ENCODE measurements at regions not wholly inside any gene's neighbourhood (a gene's known extent, or its start where the extent isn't known, plus 50 kb on each side); places are given as distances from the start of the nearest gene placed in this dataset.

DNA sequence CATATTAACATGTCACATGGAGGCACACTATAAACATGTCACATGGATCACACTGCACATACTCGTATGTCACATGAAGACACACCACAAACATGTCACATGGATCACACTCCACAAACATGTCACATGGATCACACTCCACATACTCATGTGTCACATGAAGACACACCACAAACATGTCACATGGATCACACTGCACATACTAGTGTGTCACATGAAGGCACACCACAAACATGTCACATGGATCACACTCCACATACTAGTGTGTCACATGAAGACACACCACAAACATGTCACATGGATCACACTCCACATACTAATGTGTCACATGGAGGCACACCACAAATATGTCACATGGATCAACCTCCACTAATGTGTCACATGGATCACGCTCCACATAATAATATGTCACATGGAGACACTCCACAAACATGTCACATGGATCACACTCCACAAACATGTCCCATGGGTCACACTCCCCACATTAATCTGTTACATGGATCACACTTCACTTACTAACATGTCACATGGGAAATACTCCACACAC, 195.6 kb upstream of the PFKP start:
- in situ Hi-C loops (cut with MboI; ENCODE audit: low sequenced_read_pairs): no loop called here

DNA sequence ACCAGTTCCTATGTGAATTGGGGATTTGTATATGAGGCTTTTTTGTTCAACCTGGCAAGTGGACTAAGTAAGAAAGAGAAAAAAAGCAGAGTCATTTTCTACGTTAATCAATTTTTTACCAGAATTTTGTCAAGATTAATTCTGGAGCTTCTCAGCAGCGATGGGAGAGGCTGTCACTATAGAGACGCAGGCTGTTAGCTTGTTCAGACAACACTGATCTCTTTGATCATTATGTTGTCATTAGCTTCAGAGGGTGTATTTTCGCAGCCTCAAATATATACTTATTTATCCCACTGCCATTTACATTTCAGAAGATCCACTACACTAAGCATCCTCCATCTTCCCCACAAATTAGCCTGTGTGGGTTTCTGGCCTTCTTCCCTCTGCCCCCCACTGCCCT, 196.7 kb upstream of the PFKP start:
- in situ Hi-C loops (cut with MboI; ENCODE audit: low sequenced_read_pairs): no loop called here

DNA sequence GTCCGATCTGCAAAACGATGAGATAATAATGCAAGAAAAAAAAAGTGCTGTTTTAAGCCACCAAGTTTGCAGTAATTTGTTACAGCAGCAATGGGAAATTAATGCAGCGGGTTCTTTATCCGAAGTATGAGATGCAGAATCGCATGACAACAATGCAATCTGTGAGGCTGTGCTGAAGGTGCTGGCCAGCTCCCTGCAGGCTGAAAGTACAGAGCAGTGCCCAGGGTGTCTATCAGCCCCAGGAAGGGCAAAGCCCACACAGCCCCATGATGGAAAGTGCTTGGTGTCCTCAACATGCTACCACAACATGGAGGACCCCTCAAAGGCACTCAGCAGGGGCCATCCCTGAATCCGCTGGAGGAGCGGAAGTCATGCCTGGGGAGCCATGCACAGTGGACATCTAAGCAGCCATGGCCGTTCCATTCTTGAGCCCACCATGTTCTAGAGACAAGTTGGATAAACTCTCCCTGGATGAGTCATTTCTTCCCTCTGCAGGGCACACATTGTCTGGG, 199.5 kb upstream of the PFKP start:
- in situ Hi-C loops (cut with MboI; ENCODE audit: low sequenced_read_pairs): no loop called here

DNA sequence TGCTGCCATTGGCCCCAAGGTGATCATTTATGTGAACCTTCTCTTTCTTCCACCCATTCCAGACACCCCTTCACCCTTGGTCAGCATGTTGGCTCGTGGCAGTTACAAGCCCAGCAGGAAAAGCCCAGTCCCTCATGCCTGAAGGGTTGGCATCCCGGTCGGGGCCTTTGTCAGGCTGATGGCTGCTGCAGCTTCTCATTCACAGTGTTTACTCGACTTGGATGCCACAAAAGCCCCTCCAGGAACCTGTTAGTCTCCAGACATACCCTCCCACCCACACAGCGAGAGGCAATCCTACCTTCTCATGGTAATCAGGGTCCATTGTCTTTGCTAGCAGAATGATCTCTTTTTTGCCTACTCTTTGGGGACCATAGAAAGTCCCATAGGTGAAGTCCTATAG, 200.8 kb upstream of the PFKP start:
- in situ Hi-C loops (cut with MboI; ENCODE audit: low sequenced_read_pairs): no loop called here

DNA sequence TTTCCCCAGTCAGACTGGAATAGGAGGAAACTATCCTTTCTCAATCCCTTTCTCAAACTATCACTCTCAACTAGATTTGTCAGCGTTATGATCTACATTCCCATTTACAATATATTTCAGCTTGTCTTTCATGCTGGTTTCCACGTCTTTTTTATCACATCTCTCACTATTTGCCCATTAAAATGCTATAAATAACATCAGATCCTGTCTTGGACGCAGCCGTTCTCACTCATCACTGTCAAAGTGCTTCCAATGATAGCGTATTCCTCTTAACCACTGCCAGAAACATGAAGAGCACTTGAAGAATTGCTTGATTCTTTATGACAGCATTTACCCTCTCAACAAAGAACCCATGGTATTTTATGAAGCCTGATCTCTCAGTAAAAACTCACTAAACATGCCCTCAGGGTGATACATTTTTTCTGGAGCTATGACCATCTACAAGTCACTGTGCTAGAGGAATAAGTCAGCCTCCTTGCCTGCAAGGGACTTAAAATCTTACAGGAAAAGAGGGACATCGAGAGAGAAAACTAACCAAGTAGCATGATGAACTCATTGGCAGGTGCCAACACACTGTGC, 205.6 kb upstream of the PFKP start:
- in situ Hi-C loops (cut with MboI; ENCODE audit: low sequenced_read_pairs): no loop called here

GRCh38 chr10:2858452-2858851, 208.9 kb upstream of the PFKP start:
- in situ Hi-C loops (cut with MboI; ENCODE audit: low sequenced_read_pairs): no loop called here

- in situ Hi-C loops (cut with MboI; ENCODE audit: low sequenced_read_pairs): no loop called here
These were observed 210.8 kb upstream of the PFKP start for GRCh38 chr10:2856598-2856997.

DNA sequence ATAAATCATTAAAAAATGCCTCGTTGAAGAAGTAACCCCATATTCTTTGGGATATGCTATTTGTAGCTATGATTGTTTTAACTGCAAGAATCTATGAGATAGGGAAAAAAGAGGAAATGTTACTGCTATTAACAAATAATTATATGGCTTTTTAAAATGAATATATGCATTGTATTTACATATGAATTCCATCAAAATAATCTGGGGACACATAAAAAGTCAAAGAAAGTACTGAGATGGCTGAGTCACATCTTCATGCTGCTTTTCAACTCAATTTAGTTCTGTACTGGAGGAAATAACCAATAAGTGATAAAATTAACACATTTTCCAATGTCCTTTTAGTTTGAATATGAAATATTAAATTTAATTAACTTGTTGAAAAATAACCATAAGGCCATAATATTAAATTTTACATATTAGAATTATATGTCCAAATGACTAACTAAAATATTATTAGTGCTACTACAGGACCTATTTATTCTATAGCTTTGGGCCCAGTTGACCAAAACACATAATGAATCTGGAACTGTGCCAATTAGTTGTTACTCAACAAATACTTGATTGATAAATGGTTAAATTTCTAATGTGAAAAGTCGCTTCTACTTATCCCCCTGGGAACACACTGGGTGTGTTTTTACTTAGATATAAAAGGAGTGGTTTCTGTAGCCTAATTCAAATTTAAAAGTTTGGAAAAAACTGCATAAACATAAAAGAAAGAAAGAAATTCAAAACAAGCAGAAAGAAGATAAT, 214.6 kb upstream of the PFKP start:
- in situ Hi-C loops (cut with MboI; ENCODE audit: low sequenced_read_pairs): no loop called here

GRCh38 chr10:2851566-2851965, 215.8 kb upstream of the PFKP start:
- in situ Hi-C loops (cut with MboI; ENCODE audit: low sequenced_read_pairs): no loop called here

- in situ Hi-C loops (cut with MboI; ENCODE audit: low sequenced_read_pairs): no loop called here
These were observed 217.1 kb upstream of the PFKP start for GRCh38 chr10:2850202-2850601.

GRCh38 chr10:2844925-2845324, 222.4 kb upstream of the PFKP start:
- in situ Hi-C loops (cut with MboI; ENCODE audit: low sequenced_read_pairs): no loop called here

- in situ Hi-C loops (cut with MboI; ENCODE audit: low sequenced_read_pairs): no loop called here
These were observed 228.1 kb upstream of the PFKP start for GRCh38 chr10:2839081-2839725.

- in situ Hi-C loops (cut with MboI; ENCODE audit: low sequenced_read_pairs): no loop called here
These were observed 229.7 kb upstream of the PFKP start for GRCh38 chr10:2837674-2838073.

GRCh38 chr10:2836921-2837662, 230.3 kb upstream of the PFKP start:
- in situ Hi-C loops (cut with MboI; ENCODE audit: low sequenced_read_pairs): no loop called here

DNA sequence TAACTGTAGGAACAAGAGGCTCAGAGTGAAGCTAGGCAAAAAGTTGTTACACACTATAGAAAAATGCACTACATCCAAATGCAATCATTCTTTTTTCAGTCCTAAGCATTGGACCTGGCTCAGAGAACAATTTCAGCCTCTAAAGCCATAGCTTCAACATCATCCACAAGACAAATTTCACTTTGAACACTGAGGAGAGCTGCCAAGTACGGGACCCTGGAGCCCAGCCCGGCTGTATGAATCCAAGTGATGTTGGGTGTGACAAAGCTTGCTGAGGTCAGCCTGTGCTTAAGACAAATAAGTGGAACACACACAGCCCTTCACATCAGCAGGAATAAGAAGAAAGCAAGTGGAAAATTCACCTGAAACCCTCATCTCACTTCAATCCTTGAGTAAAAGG, 233.1 kb upstream of the PFKP start:
- in situ Hi-C loops (cut with MboI; ENCODE audit: low sequenced_read_pairs): no loop called here

GRCh38 chr10:2831509-2831908, 235.8 kb upstream of the PFKP start:
- in situ Hi-C loops (cut with MboI; ENCODE audit: low sequenced_read_pairs): no loop called here

DNA sequence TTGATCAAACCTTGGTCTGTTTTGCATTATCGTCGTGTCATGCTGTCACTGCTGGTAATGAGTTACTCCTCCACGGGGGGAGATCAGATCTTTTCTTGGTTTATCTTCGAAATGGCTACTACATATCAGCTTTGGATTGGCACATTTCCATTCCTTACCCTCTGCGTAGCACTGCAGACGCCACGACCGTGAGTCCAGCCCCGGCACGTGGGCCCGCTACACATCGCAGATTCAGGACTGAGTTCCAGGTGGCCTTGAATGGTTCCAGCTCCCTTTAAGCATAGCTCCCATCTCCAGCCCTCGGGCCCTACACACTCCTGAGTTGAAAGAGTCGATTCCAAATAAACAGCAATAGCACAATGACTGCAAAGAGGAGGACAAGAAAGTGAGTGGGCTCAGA, 238.6 kb upstream of the PFKP start:
- in situ Hi-C loops (cut with MboI; ENCODE audit: low sequenced_read_pairs): no loop called here

DNA sequence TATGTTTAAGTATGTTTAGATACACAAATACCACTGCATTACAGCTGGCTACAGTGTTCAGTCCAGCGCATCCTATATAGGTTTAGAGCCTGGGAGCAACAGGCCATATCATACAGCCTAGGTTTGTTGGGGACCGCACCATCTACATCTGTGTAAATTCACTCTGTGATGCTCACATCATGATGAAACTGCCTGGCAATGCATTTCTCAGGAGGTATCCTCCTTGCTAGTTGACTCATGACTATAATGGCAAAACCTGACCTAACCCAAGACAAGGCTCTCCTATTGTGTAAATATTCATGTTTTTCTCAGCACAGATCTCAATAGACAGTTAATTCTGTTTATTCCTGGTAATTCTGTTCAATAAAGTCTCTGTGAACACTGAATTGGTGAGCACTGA, 240.7 kb upstream of the PFKP start:
- in situ Hi-C loops (cut with MboI; ENCODE audit: low sequenced_read_pairs): no loop called here

GRCh38 chr10:2825841-2826240, 241.5 kb upstream of the PFKP start:
- in situ Hi-C loops (cut with MboI; ENCODE audit: low sequenced_read_pairs): no loop called here

DNA sequence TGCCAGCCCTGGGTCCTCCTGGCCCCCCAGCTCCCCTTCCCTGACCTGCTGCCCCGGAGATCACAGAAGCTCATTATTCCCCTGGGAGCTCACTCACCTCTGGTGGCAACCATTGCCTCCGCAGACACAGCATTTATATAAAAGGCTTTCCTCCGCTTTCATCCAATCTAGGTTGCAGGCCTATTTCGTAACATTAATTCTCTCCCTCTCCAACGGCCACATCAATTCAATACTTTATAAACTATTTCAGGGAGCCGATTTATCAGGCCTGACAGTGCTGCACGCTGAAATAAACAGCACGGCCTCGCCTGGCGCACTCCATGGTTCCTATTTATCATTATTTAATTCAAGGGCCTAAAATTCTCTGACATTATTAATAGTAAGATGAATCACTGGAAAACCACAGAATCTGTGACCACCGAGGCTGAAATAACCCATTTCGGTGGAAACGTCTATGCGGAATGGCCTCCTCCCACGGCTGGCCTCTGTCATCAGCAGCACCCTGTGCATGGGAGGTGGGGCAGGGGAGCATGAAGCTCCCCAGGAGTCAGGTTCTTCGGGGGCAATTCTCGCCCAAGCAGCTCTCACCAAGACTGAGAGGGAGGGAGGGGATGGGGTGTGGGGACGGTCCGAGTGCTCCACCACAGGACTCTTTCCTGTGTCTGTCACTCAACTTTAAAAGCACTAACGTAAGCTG, 249.3 kb upstream of the PFKP start:
- in situ Hi-C loops (cut with MboI; ENCODE audit: low sequenced_read_pairs): no loop called here

DNA sequence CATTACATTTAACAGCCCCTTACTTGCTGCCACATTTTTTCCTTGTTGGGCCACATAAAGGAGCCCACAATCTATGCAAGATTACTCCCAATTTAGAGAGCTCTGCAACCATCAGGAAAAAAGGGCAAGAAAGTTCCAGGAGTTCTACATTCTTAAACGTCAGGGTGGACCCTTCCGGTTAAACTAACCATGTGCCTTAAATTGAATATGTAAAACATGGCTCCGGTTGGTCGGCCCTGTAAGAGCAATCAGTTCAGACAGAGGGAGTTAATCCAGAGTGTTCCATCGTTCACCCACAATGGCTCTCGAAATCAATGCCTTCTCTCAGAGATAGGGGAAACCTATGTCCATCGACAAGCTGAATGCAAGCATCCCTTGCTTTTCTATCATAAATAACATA, 253.7 kb upstream of the PFKP start:
- in situ Hi-C loops (cut with MboI; ENCODE audit: low sequenced_read_pairs): no loop called here

Data from HL-60/S4 (cell line).